IMR-90 (cell line): ENCODE measurements at regions not wholly inside any gene's neighbourhood (a gene's known extent, or its start where the extent isn't known, plus 50 kb on each side); places are given as distances from the start of the nearest gene placed in this dataset.

Experiments
- ATAC-seq: fragments of 200-7000 bp; cut with Tn5 transposase; 2 replicates; pipeline ENCODE4 v1.9.1; 2020; ENCODE audit warnings: low read depth, mild to moderate bottlenecking, moderate library complexity
- BruUV-seq: library from RNA; stranded (reverse); fragments of 400-500 nt; replicated peaks from 2 replicates; lab custom pipeline; 2021; lab: Mats Ljungman, UMichigan
- CTCF ChIA-PET: fragments of 300-600 bp; formaldehyde crosslinking; extraction: SDS; loops from one replicate; lab custom pipeline; 2021; ENCODE audit warnings: antibody characterized with exemption; lab: Yijun Ruan, JAX
- POLR2A ChIA-PET: fragments of 300-600 bp; sonication (Branson Sonifier 250); formaldehyde crosslinking; loops from one replicate; lab custom pipeline; 2022; ENCODE audit warnings: antibody characterized with exemption; ENCODE audit not compliant: unreplicated experiment; lab: Charles Lee
- DNase-seq: peaks from one replicate; pipeline ENCODE4 v3.0.0; 2013
- H2AFZ ChIP-seq: replicated peaks from 2 replicates; pipeline ENCODE3; 2013; ENCODE audit warnings: low read length, mild to moderate bottlenecking; ENCODE audit not compliant: poor library complexity
- H2AK5ac ChIP-seq: 2 replicates; pipeline ENCODE4 v1.6.1; 2013; ENCODE audit warnings: low read depth, low read length, inconsistent platforms
- H2AK9ac ChIP-seq: replicated peaks from 2 replicates; pipeline ENCODE3; 2013; ENCODE audit warnings: mild to moderate bottlenecking, low read depth, low read length, moderate library complexity; ENCODE audit not compliant: poor library complexity
- H2BK120ac ChIP-seq: 2 replicates; pipeline ENCODE4 v1.6.1; 2013; ENCODE audit warnings: low read depth, low read length, inconsistent platforms
- H2BK15ac ChIP-seq: 3 replicates; pipeline ENCODE4 v1.6.1; 2013; ENCODE audit warnings: low read depth, low read length, inconsistent platforms
- H2BK20ac ChIP-seq: 2 replicates; pipeline ENCODE4 v1.6.1; 2013; ENCODE audit warnings: low read depth, mild to moderate bottlenecking, inconsistent platforms, low read length, moderate library complexity
- H2BK5ac ChIP-seq: 2 replicates; pipeline ENCODE4 v1.6.1; 2013; ENCODE audit warnings: mild to moderate bottlenecking, low read depth, low read length, inconsistent platforms; ENCODE audit not compliant: poor library complexity, severe bottlenecking
- H3K14ac ChIP-seq: replicated peaks from 2 replicates; pipeline ENCODE4 v1.6.1; 2013; ENCODE audit warnings: low read depth, low read length, inconsistent platforms
- H3K18ac ChIP-seq: 2 replicates; pipeline ENCODE4 v1.6.1; 2013; ENCODE audit warnings: low read depth, low read length, control low read depth
- H3K23ac ChIP-seq: 2 replicates; pipeline ENCODE4 v1.6.1; 2013; ENCODE audit warnings: low read depth, low read length, inconsistent platforms
- H3K27ac ChIP-seq: 2 replicates; pipeline ENCODE4 v1.5.1; 2013; ENCODE audit warnings: mild to moderate bottlenecking, control low read depth, low read length; ENCODE audit not compliant: insufficient read depth
- H3K27me3 ChIP-seq: 2 replicates; pipeline ENCODE4 v1.6.1; 2013; ENCODE audit warnings: low read length; ENCODE audit not compliant: control insufficient read depth, insufficient read depth
- H3K36me3 ChIP-seq: 2 replicates; pipeline ENCODE4 v1.6.1; 2013; ENCODE audit warnings: low read length, mixed read lengths; ENCODE audit not compliant: control insufficient read depth, insufficient read depth
- H3K4ac ChIP-seq: 2 replicates; pipeline ENCODE4 v1.6.1; 2013; ENCODE audit warnings: low read depth, low read length, inconsistent platforms
- H3K4me1 ChIP-seq: 2 replicates; pipeline ENCODE4 v1.6.1; 2013; ENCODE audit warnings: low read length, mixed read lengths; ENCODE audit not compliant: control insufficient read depth, insufficient read depth
- H3K4me2 ChIP-seq: 2 replicates; pipeline ENCODE4 v1.6.1; 2013; ENCODE audit warnings: low read depth, mild to moderate bottlenecking, control low read depth, low read length, moderate library complexity
- H3K4me3 ChIP-seq: 2 replicates; pipeline ENCODE4 v1.5.1; 2013; ENCODE audit warnings: low read depth, mild to moderate bottlenecking, control low read depth, low read length, moderate library complexity; ENCODE audit not compliant: insufficient read depth
- H3K56ac ChIP-seq: 2 replicates; pipeline ENCODE4 v1.6.1; 2013; ENCODE audit warnings: low read length, inconsistent platforms; ENCODE audit not compliant: insufficient read depth; ENCODE audit errors: extremely low read depth
- H3K79me1 ChIP-seq, 2 experiments: 2 replicates each; pipeline ENCODE4 v1.6.1; 2013; ENCODE audit warnings: low read length in 2 of 2, inconsistent platforms in 1 of 2, low read depth in 1 of 2
- H3K9ac ChIP-seq: 2 replicates; pipeline ENCODE4 v1.6.1; 2013; ENCODE audit warnings: low read depth, low read length, control low read depth
- H3K9me1 ChIP-seq: 2 replicates; pipeline ENCODE4 v1.6.1; 2013; ENCODE audit warnings: low read length, inconsistent platforms; ENCODE audit not compliant: insufficient read depth
- H3K9me3 ChIP-seq: 2 replicates; pipeline ENCODE4 v1.6.1; 2013; ENCODE audit warnings: low read length; ENCODE audit not compliant: control insufficient read depth, insufficient read depth
- H4K20me1 ChIP-seq: 2 replicates; pipeline ENCODE4 v1.6.1; 2013; ENCODE audit warnings: low read length, inconsistent platforms; ENCODE audit not compliant: insufficient read depth
- H4K5ac ChIP-seq: 2 replicates; pipeline ENCODE4 v1.6.1; 2013; ENCODE audit warnings: mild to moderate bottlenecking, low read depth, low read length, control low read depth
- H4K8ac ChIP-seq, 2 experiments: 2 replicates each; pipeline ENCODE4 v1.6.1; 2013; ENCODE audit warnings: low read depth in 2 of 2, low read length in 2 of 2, control low read depth in 1 of 2, inconsistent platforms in 1 of 2
- H4K91ac ChIP-seq: 2 replicates; pipeline ENCODE4 v1.6.1; 2013; ENCODE audit warnings: low read depth, low read length, inconsistent platforms; ENCODE audit not compliant: insufficient read depth
- FOS ChIP-seq: fragments of 150-350 bp; IDR thresholded peaks from 2 replicates; pipeline ENCODE4 v1.6.1; 2016; ENCODE audit warnings: low read depth, low read length
- MAZ ChIP-seq: IDR thresholded peaks from 2 replicates; pipeline ENCODE4 v1.6.1; 2012; ENCODE audit warnings: low read depth, mild to moderate bottlenecking, low read length, improper control_type of control experiment, moderate library complexity, borderline replicate concordance
- NFE2L2 ChIP-seq: fragments of 150-350 bp; IDR thresholded peaks from 2 replicates; pipeline ENCODE4 v1.6.1; 2016; ENCODE audit warnings: low read depth, mild to moderate bottlenecking, low read length
- WGBS, 2 experiments: methylation state at CpG; one replicate each; pipeline versions ENCODE4 v1.1.5 to v1.1.7; 2013; ENCODE audit warnings: missing lambda C conversion rate in 2 of 2; ENCODE audit not compliant: insufficient read length in 1 of 2; ENCODE audit errors: extremely low coverage in 2 of 2; 5-methylcytosine and 5-hydroxymethylcytosine counted together
- dilution Hi-C: fragments of 300-500 bp; cut with HindIII; formaldehyde crosslinking; loops from one replicate; pipeline ENCODE4 v1.14.3; 2018; ENCODE audit warnings: low sequenced_read_pairs; ENCODE audit not compliant: unreplicated experiment
- in situ Hi-C: fragments of 300-500 bp; cut with MboI; formaldehyde crosslinking; loops from 3 replicates; pipeline ENCODE4 v1.14.3; 2019; ENCODE audit warnings: low sequenced_read_pairs, inconsistent platforms, mixed read lengths
- intact Hi-C: fragments of 100-400 bp; cut with micrococcal nuclease; formaldehyde crosslinking; loops from 2 replicates; pipeline ENCODE4 v1.10.0; 2022
- TF ChIP-seq, protein P1 (sequence below): fragments of 150-350 bp; IDR thresholded peaks from 2 replicates; pipeline ENCODE4 v1.6.1; 2017; ENCODE audit warnings: mild to moderate bottlenecking, antibody characterized with exemption, low read length, low read depth

DNA sequence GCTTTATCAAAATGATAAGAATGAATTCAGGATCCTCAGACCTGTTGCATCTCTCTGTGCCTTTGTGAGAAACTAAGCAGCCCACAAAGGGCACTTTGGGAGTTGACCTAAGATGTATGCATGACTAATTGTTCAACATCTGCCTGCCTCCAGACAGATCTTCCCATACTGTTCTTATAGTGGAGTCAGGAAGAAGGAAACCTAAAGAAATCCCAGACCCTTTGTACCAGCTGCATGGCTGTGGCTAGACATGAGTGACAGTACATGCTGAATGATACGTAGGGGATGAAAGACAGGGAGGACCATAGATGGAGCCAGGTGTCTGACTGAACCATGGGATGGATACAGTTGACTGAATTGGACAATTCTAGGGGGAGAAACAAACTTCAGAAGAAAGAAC, 148.7 kb upstream of the PCGF5 start:
- H3K79me1 ChIP-seq: no peaks in the 10 kb centered on the region
- H2BK120ac ChIP-seq: no peak overlapping the region
- WGBS, 2 experiments: 67% methylated on average over 1 of the region's 1 CpG; no CpG with 5 or more reads in 1 of the 2 experiments
- H3K18ac ChIP-seq: no peak overlapping the region
- no peaks in the 10 kb centered on the region for H3K36me3 ChIP-seq
- H3K27me3 ChIP-seq: peaks cover 3% of the 10 kb centered on the region; the same call in 1 of the 2 replicates
- H3K14ac ChIP-seq: no peak overlapping the region
- H3K9me1 ChIP-seq: no peaks in the 10 kb centered on the region
- H4K8ac ChIP-seq: no peak overlapping the region
- BruUV-seq: no TSS peak
- dilution Hi-C loops: no loop called here
- H3K23ac ChIP-seq: no peak overlapping the region
- no peak overlapping the region for H4K5ac ChIP-seq
- H3K9ac ChIP-seq: no peak overlapping the region
- no peaks in the 10 kb centered on the region for H3K9me3 ChIP-seq
- no peaks in the 10 kb centered on the region for H4K20me1 ChIP-seq
- ATAC-seq (no peak), DNase-seq (no peak)
- no peak overlapping the region for H3K4ac ChIP-seq
- no peak for TF ChIP-seq FOS
- TF ChIP-seq, protein P1, sequence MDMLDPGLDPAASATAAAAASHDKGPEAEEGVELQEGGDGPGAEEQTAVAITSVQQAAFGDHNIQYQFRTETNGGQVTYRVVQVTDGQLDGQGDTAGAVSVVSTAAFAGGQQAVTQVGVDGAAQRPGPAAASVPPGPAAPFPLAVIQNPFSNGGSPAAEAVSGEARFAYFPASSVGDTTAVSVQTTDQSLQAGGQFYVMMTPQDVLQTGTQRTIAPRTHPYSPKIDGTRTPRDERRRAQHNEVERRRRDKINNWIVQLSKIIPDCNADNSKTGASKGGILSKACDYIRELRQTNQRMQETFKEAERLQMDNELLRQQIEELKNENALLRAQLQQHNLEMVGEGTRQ: no peak
- TF ChIP-seq MAZ: no peak
- no peak for TF ChIP-seq NFE2L2
- no peak overlapping the region for H2BK15ac ChIP-seq
- no peak overlapping the region for H2AK9ac ChIP-seq
- no peak overlapping the region for H3K4me2 ChIP-seq
- H3K27ac ChIP-seq: no peak overlapping the region
- no peak overlapping the region for H4K91ac ChIP-seq
- no peak overlapping the region for H3K56ac ChIP-seq
- H2BK20ac ChIP-seq: no peak overlapping the region
- CTCF ChIA-PET: no interaction called here
- no peak overlapping the region for H3K4me3 ChIP-seq
- H2BK5ac ChIP-seq: no peak overlapping the region
- intact Hi-C loops: no loop called here
- POLR2A ChIA-PET: no interaction called here
- no peak overlapping the region for H2AFZ ChIP-seq
- H3K4me1 ChIP-seq: peaks cover 2% of the 10 kb centered on the region
- in situ Hi-C loops: no loop called here
- H2AK5ac ChIP-seq: no peak overlapping the region
